ELR (cell line): ENCODE measurements at regions not wholly inside any gene's neighbourhood (a gene's known extent, or its start where the extent isn't known, plus 50 kb on each side); places are given as distances from the start of the nearest gene placed in this dataset.
"Not testable (repeated sequence)": the region's sequence is repeated elsewhere in the genome, so short reads cannot be mapped to it uniquely, and the experiment has no call there.

Experiments used
- DNase-seq: peaks from one replicate; pipeline ENCODE4 v3.0.0-alpha.2; 2015; ENCODE audit warnings: low read depth

- not testable (repeated sequence) for DNase-seq
Measured at GRCh38 chr21:5013455-5014304, 5507.7 kb upstream of the TPTE start.

- DNase-seq = not testable (repeated sequence)
Measured at GRCh38 chr21:5015187-5015586, 5506.2 kb upstream of the TPTE start.

- not testable (repeated sequence) for DNase-seq
Measured at GRCh38 chr21:5019120-5019519, 5502.3 kb upstream of the TPTE start.

GRCh38 chr21:5021815-5022214 lies 5499.6 kb upstream of the TPTE start:
- not testable (repeated sequence) for DNase-seq

- DNase-seq = not testable (repeated sequence)
Measured at GRCh38 chr21:5022254-5022653, 5499.1 kb upstream of the TPTE start.

GRCh38 chr21:5022748-5023147 lies 5498.6 kb upstream of the TPTE start:
- DNase-seq = not testable (repeated sequence)

- not testable (repeated sequence) for DNase-seq
Measured at GRCh38 chr21:5035147-5035546, 5486.2 kb upstream of the TPTE start.

GRCh38 chr21:5035587-5035986 lies 5485.8 kb upstream of the TPTE start:
- not testable (repeated sequence) for DNase-seq

- not testable (repeated sequence) for DNase-seq
Measured at GRCh38 chr21:5037606-5038331, 5483.6 kb upstream of the TPTE start.

- DNase-seq = not testable (repeated sequence)
Measured at GRCh38 chr21:5039926-5040325, 5481.5 kb upstream of the TPTE start.

GRCh38 chr21:5042583-5042982 lies 5478.8 kb upstream of the TPTE start:
- not testable (repeated sequence) for DNase-seq

GRCh38 chr21:5044812-5045211 lies 5476.6 kb upstream of the TPTE start:
- DNase-seq = not testable (repeated sequence)

- DNase-seq = not testable (repeated sequence)
Measured at GRCh38 chr21:5051303-5052018, 5469.9 kb upstream of the TPTE start.

GRCh38 chr21:5055027-5055754 lies 5466.2 kb upstream of the TPTE start:
- DNase-seq = not testable (repeated sequence)

GRCh38 chr21:5055996-5056962 lies 5465.1 kb upstream of the TPTE start:
- DNase-seq = not testable (repeated sequence)

- not testable (repeated sequence) for DNase-seq
Measured at GRCh38 chr21:5057077-5057476, 5464.3 kb upstream of the TPTE start.

- DNase-seq = not testable (repeated sequence)
Measured at GRCh38 chr21:5060364-5061083, 5460.9 kb upstream of the TPTE start.

- DNase-seq = not testable (repeated sequence)
Measured at GRCh38 chr21:5064581-5065142, 5456.7 kb upstream of the TPTE start.
